ENCODE measurements at regions not wholly inside any gene's neighbourhood (a gene's known extent, or its start where the extent isn't known, plus 50 kb on each side); places are given as distances from the start of the nearest gene placed in this dataset.
A peak's percentile ranks its signal among the peaks of the same experiment; 100 is the strongest.

- no peak for TF ChIP-seq SP4 (IDR thresholded peaks at IDR 0.05; ENCODE audit: low read length)
- TF ChIP-seq TCF12 (IDR thresholded peaks at IDR 0.05; ENCODE audit: low read depth, low read length), result no peak
- peak; percentile 73 to 89 (median 87) for TF ChIP-seq CTCF (IDR thresholded peaks at IDR 0.05; ENCODE audit: control extremely low read depth in 1 of 3, insufficient read depth in 1 of 3, low read depth in 1 of 3, low read length in 3 of 3)
- TF ChIP-seq NRF1 (IDR thresholded peaks at IDR 0.05; ENCODE audit: low read depth, low read length), result no peak
- TF ChIP-seq EZH2 (IDR thresholded peaks at IDR 0.05; ENCODE audit: low read depth, low read length, severe bottlenecking), result no peak
- TF ChIP-seq SIX5 (IDR thresholded peaks at IDR 0.05; ENCODE audit: low read depth, low read length), result no peak
- TF ChIP-seq KDM1A (IDR thresholded peaks at IDR 0.05; ENCODE audit: borderline replicate concordance, low read length), result peak; percentile 88
- no peak for TF ChIP-seq POLR2AphosphoS5 (IDR thresholded peaks at IDR 0.05; ENCODE audit: low read depth, low read length)
- TF ChIP-seq RXRA (IDR thresholded peaks at IDR 0.05; ENCODE audit: insufficient read depth, low read depth, low read length), result no peak
- no peak for TF ChIP-seq BACH1 (IDR thresholded peaks at IDR 0.05; ENCODE audit: low read length)
- TF ChIP-seq HDAC2 (IDR thresholded peaks at IDR 0.05; ENCODE audit: borderline replicate concordance in 1 of 2, low read depth in 2 of 2, low read length in 2 of 2), result no peak
- TF ChIP-seq ASH2L (IDR thresholded peaks at IDR 0.05; ENCODE audit: low read length), result no peak
These were observed 283.3 kb upstream of the PWP1 start (continued) for GRCh38 chr12:107402041-107403022.

Measured in H1 (cell line).